Embryonic facial prominence (tissue), 1 donor: ENCODE measurements at regions not wholly inside any gene's neighbourhood (a gene's known extent, or its start where the extent isn't known, plus 50 kb on each side); places are given as distances from the start of the nearest gene placed in this dataset.
"Not testable (repeated sequence)": the region's sequence is repeated elsewhere in the genome, so short reads cannot be mapped to it uniquely, and the experiment has no call there.

Experiments
- DNase-seq: peaks from one replicate; pipeline ENCODE4 v3.0.0-alpha.2; 2016; ENCODE audit errors: extremely low spot score

- DNase-seq = not testable (repeated sequence)
Observed at GRCh38 chr11:100531290-100531689, 155.8 kb upstream of the ARHGAP42 start.

- no peak for DNase-seq
Observed at GRCh38 chr11:100536979-100537378, 150.1 kb upstream of the ARHGAP42 start.

- DNase-seq = no peak
Observed at GRCh38 chr11:100543386-100543785, 143.7 kb upstream of the ARHGAP42 start.

- DNase-seq = no peak
Observed at GRCh38 chr11:100545556-100545955, 141.5 kb upstream of the ARHGAP42 start.

GRCh38 chr11:100545970-100546369, 141.1 kb upstream of the ARHGAP42 start:
- DNase-seq = no peak

GRCh38 chr11:100546714-100547113, 140.4 kb upstream of the ARHGAP42 start:
- DNase-seq = no peak

- DNase-seq = no peak
Observed at GRCh38 chr11:100550298-100550697, 136.8 kb upstream of the ARHGAP42 start.

GRCh38 chr11:100550912-100551632, 136.0 kb upstream of the ARHGAP42 start:
- no peak for DNase-seq

GRCh38 chr11:100555931-100556330, 131.2 kb upstream of the ARHGAP42 start:
- no peak for DNase-seq

- no peak for DNase-seq
Observed at GRCh38 chr11:100556781-100557180, 130.3 kb upstream of the ARHGAP42 start.

GRCh38 chr11:100557830-100558611, 129.1 kb upstream of the ARHGAP42 start:
- no peak for DNase-seq

- no peak for DNase-seq
Observed at GRCh38 chr11:100560606-100561005, 126.5 kb upstream of the ARHGAP42 start.

- DNase-seq = no peak
Observed at GRCh38 chr11:100561323-100561722, 125.8 kb upstream of the ARHGAP42 start.

GRCh38 chr11:100562128-100562527, 125.0 kb upstream of the ARHGAP42 start:
- DNase-seq = no peak

- DNase-seq = no peak
Observed at GRCh38 chr11:100563541-100564280, 123.4 kb upstream of the ARHGAP42 start.

- no peak for DNase-seq
Observed at GRCh38 chr11:100573911-100574513, 113.1 kb upstream of the ARHGAP42 start.

GRCh38 chr11:100574894-100575769, 112.0 kb upstream of the ARHGAP42 start:
- no peak for DNase-seq

- peak; percentile 42 for DNase-seq
Observed at GRCh38 chr11:100575860-100576717, 111.0 kb upstream of the ARHGAP42 start.

- no peak for DNase-seq
Observed at GRCh38 chr11:100576718-100577021, 110.4 kb upstream of the ARHGAP42 start.

GRCh38 chr11:100578831-100579311, 108.2 kb upstream of the ARHGAP42 start:
- no peak for DNase-seq
